ENCODE measurements at regions not wholly inside any gene's neighbourhood (a gene's known extent, or its start where the extent isn't known, plus 50 kb on each side); places are given as distances from the start of the nearest gene placed in this dataset.
A peak's percentile ranks its signal among the peaks of the same experiment; 100 is the strongest.
"Not testable (repeated sequence)": the region's sequence is repeated elsewhere in the genome, so short reads cannot be mapped to it uniquely, and the experiment has no call there.

DNA sequence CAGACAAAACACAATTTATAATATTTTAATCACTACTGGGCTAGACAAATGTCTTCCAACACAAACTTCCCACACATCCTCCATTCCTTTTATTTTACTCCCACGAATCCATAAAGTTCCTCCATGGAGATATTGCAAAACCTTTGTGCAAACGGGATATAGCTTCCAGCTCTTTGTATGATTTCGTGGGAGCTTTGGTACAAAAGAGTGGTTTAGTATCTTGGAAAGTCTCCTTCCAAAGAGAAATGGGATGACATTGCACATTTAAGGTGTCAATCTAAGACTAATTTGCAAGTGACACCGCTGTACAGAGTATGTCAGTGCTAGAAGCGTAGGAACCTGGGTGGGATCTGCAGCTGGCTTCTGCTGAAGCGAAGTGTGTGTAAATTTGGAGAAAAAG lies 455.2 kb upstream of the RUNX1 start:
- Histone ChIP-seq H3K27me3 (no peaks in the 10 kb centered on the region), H3K9me3 (no peaks in the 10 kb centered on the region), H3K27ac (no peak overlapping the region), H3K4me3 (no peak overlapping the region), H3K36me3 (no peaks in the 10 kb centered on the region), H3K4me1 (no peaks in the 10 kb centered on the region)
- no peak for TF ChIP-seq POLR2A (IDR thresholded peaks at IDR 0.05)
- TF ChIP-seq, protein P1, sequence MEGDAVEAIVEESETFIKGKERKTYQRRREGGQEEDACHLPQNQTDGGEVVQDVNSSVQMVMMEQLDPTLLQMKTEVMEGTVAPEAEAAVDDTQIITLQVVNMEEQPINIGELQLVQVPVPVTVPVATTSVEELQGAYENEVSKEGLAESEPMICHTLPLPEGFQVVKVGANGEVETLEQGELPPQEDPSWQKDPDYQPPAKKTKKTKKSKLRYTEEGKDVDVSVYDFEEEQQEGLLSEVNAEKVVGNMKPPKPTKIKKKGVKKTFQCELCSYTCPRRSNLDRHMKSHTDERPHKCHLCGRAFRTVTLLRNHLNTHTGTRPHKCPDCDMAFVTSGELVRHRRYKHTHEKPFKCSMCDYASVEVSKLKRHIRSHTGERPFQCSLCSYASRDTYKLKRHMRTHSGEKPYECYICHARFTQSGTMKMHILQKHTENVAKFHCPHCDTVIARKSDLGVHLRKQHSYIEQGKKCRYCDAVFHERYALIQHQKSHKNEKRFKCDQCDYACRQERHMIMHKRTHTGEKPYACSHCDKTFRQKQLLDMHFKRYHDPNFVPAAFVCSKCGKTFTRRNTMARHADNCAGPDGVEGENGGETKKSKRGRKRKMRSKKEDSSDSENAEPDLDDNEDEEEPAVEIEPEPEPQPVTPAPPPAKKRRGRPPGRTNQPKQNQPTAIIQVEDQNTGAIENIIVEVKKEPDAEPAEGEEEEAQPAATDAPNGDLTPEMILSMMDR (IDR thresholded peaks at IDR 0.05) = no peak
- no peak for DNase-seq

DNA sequence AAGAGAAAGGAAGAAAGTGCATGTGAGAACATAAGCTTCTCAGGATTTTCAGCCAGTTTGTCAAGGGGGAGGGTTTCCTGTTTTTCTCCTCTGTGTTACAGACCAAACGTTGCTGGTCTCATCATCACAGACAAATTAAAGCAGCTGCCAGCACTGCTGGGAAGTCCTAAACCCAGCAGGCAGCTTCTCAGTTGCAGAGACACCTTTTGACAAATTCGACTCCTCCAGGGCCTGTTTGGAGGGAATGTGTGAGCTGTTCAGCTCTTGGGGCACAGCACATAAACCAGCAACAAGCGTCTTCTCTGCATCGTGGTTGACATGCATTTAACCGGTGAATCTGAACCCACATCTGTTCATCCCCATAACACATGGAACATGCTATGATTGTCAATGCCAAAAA lies 454.6 kb upstream of the RUNX1 start:
- Histone ChIP-seq H3K4me1 (no peaks in the 10 kb centered on the region), H3K4me3 (no peak overlapping the region), H3K27ac (peak overlapping the region in 1 of 4 donors; percentile 44), H3K9me3 (no peaks in the 10 kb centered on the region), H3K36me3 (no peaks in the 10 kb centered on the region), H3K27me3 (no peaks in the 10 kb centered on the region)
- TF ChIP-seq, protein P1 (IDR thresholded peaks at IDR 0.05) = no peak
- no peak for DNase-seq

DNA sequence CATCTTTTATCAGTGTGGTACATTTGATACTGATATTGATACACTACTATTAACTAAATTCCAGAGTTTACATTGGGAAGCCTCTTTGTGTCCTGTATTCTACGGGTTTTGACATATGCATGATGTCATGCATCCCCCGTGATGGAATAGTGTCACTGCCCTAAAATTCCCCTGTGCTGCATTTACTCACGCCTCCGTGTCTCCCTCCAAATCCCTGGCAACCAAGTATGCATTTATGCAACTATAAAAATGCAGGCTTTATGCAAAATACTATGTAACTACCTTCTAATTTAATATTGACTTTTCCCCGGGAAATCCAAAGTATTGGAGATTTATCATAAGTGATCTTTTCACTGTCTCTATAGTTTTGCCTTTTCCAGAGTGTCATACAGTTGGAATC lies 453.7 kb upstream of the RUNX1 start:
- Histone ChIP-seq H3K9me3 (no peaks in the 10 kb centered on the region), H3K4me1 (no peaks in the 10 kb centered on the region), H3K36me3 (no peaks in the 10 kb centered on the region), H3K4me3 (no peak overlapping the region), H3K27ac (no peak overlapping the region), H3K27me3 (no peaks in the 10 kb centered on the region)
- TF ChIP-seq, protein P1 (IDR thresholded peaks at IDR 0.05) = no peak
- TF ChIP-seq POLR2A (IDR thresholded peaks at IDR 0.05) = no peak
- DNase-seq = no peak

DNA sequence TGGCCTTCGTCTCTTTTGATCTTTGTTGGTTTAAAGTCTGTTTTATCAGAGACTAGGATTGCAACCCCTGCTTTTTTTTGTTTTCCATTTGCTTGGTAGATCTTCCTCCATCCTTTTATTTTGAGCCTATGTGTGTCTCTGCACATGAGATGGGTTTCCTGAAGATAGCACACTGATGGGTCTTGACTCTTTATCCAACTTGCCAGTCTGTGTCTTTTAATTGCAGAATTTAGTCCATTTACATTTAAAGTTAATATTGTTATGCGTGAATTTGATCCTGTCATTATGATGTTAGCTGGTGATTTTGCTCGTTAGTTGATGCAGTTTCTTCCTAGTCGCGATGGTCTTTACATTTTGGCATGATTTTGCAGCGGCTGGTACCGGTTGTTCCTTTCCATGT lies 448.4 kb upstream of the RUNX1 start:
- H3K4me1 ChIP-seq, DNase-seq, H3K27ac ChIP-seq, H3K9me3 ChIP-seq, H3K4me3 ChIP-seq, H3K27me3 ChIP-seq, H3K36me3 ChIP-seq: not testable (repeated sequence)

DNA sequence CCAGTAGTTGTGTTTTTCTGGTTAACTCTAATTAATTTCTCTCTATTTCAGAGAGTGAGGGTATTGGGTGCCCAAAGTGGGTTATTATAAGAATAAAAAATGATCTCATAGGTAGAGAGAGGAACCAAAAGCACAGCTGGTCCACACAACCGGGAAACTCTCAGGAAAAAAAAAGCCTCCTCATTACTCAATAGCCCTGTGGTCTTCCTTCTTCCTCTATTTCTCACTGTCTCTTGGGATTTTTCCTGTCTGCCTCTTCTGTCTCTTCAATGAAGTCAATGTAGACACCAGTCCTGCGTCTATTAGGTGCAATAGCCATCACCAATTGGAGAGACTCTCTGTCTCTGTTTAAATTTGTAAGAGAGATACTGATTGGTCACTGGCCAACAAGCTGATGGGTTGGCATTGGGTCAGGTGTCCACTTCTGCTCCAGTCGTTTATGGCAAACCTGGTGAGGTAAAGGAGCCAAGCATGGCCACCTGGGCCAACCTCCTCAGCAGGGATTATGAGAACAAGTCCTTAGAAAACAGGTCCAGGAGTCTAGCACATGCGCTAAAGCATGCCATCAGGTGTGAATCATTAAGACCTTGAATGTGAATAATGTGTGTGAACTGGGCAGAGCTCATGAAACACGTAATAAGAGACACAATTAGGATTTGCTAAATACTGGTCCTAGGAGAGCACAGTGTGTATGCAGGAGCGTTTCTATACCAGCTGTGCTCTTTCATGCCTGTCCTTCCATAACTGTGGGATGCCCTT lies 443.0 kb upstream of the RUNX1 start:
- Histone ChIP-seq H3K4me1 (no peaks in the 10 kb centered on the region), H3K27me3 (no peaks in the 10 kb centered on the region), H3K4me3 (no peak overlapping the region), H3K9me3 (no peaks in the 10 kb centered on the region), H3K27ac (no peak overlapping the region), H3K36me3 (no peaks in the 10 kb centered on the region)
- DNase-seq = no peak
- no peak for TF ChIP-seq POLR2A (IDR thresholded peaks at IDR 0.05)
- TF ChIP-seq, protein P1 (IDR thresholded peaks at IDR 0.05) = no peak

DNA sequence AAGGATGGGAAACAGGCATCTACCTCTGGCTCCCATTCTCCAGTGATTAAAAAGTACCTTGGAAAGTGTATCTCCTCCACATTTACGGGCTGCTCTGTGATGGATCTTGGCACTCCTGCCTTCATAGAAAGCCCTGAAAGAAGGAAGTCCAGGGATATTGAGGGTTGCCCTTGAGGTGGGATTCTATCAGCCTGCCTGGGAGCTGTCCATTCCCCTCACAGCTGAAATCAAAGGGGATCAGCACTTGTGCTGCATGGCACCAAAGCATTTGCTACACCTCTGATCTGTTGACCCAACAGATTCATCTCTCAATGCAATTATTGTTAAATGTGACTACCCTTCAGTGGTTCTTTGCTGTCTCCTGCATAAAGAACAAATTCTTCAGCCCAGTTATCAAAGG lies 442.0 kb upstream of the RUNX1 start:
- TF ChIP-seq POLR2A (IDR thresholded peaks at IDR 0.05) = no peak
- TF ChIP-seq, protein P1 (IDR thresholded peaks at IDR 0.05) = no peak
- no peak overlapping the region for H3K27ac ChIP-seq

More for the DNA sequence above, 442.0 kb upstream of the RUNX1 start:
- H3K36me3 ChIP-seq = no peaks in the 10 kb centered on the region
- H3K9me3 ChIP-seq = no peaks in the 10 kb centered on the region
- DNase-seq = no peak
- no peaks in the 10 kb centered on the region for H3K27me3 ChIP-seq
- H3K4me1 ChIP-seq = no peaks in the 10 kb centered on the region
- no peak overlapping the region for H3K4me3 ChIP-seq
